HG02610 (cell line): ENCODE measurements at regions not wholly inside any gene's neighbourhood (a gene's known extent, or its start where the extent isn't known, plus 50 kb on each side); places are given as distances from the start of the nearest gene placed in this dataset.

Experiments
- ATAC-seq: cut with Tn5 transposase; IDR thresholded peaks from one replicate; pipeline ENCODE4 v1.9.1; 2021; ENCODE audit warnings: mild to moderate bottlenecking, moderate library complexity; ENCODE audit not compliant: unreplicated experiment

- no peak for ATAC-seq
These were observed 310.6 kb upstream of the EDIL3 start for GRCh38 chr5:84695330-84695729.

- no peak for ATAC-seq
These were observed 308.6 kb upstream of the EDIL3 start for GRCh38 chr5:84693256-84693655.

- ATAC-seq: no peak
These were observed 303.9 kb upstream of the EDIL3 start for GRCh38 chr5:84688566-84688965.

GRCh38 chr5:84685121-84685894 is 300.6 kb upstream of the EDIL3 start:
- ATAC-seq: no peak

- no peak for ATAC-seq
These were observed 298.9 kb upstream of the EDIL3 start for GRCh38 chr5:84683594-84683993.

- no peak for ATAC-seq
These were observed 297.9 kb upstream of the EDIL3 start for GRCh38 chr5:84682531-84682930.

GRCh38 chr5:84680908-84681307 is 296.2 kb upstream of the EDIL3 start:
- ATAC-seq: no peak

GRCh38 chr5:84673785-84674184 is 289.1 kb upstream of the EDIL3 start:
- no peak for ATAC-seq

GRCh38 chr5:84667576-84667975 is 282.9 kb upstream of the EDIL3 start:
- no peak for ATAC-seq

GRCh38 chr5:84650429-84650828 is 265.7 kb upstream of the EDIL3 start:
- ATAC-seq: no peak

- ATAC-seq: no peak
These were observed 262.9 kb upstream of the EDIL3 start for GRCh38 chr5:84647581-84647980.

GRCh38 chr5:84642795-84643194 is 258.1 kb upstream of the EDIL3 start:
- ATAC-seq: no peak

- no peak for ATAC-seq
These were observed 257.6 kb upstream of the EDIL3 start for GRCh38 chr5:84642324-84642723.

- no peak for ATAC-seq
These were observed 253.1 kb upstream of the EDIL3 start for GRCh38 chr5:84637662-84638375.

GRCh38 chr5:84635235-84636055 is 250.8 kb upstream of the EDIL3 start:
- ATAC-seq: no peak

- ATAC-seq: no peak
These were observed 249.6 kb upstream of the EDIL3 start for GRCh38 chr5:84634256-84634655.

- no peak for ATAC-seq
These were observed 247.7 kb upstream of the EDIL3 start for GRCh38 chr5:84632418-84632817.

- no peak for ATAC-seq
These were observed 244.2 kb upstream of the EDIL3 start for GRCh38 chr5:84628918-84629317.

GRCh38 chr5:84623019-84623418 is 238.3 kb upstream of the EDIL3 start:
- ATAC-seq: no peak

GRCh38 chr5:84622461-84622860 is 237.8 kb upstream of the EDIL3 start:
- no peak for ATAC-seq

- ATAC-seq: peak; percentile 73
These were observed 233.6 kb upstream of the EDIL3 start for GRCh38 chr5:84618262-84618661.

- ATAC-seq: no peak
These were observed 230.2 kb upstream of the EDIL3 start for GRCh38 chr5:84614906-84615305.
